Left renal cortex interstitium (tissue), 4 donors: ENCODE measurements at regions not wholly inside any gene's neighbourhood (a gene's known extent, or its start where the extent isn't known, plus 50 kb on each side); places are given as distances from the start of the nearest gene placed in this dataset.
"Not testable (repeated sequence)": the region's sequence is repeated elsewhere in the genome, so short reads cannot be mapped to it uniquely, and the experiment has no call there.

Experiments used
- DNase-seq, 4 donors: peaks; one replicate each; pipeline ENCODE4 v3.0.0-alpha.2; 2013; ENCODE audit warnings: low read depth in 4 of 4, low spot score in 2 of 4, missing footprints in 1 of 4

- not testable (repeated sequence) for DNase-seq
These were observed 221.9 kb downstream of the UTP18 start for GRCh38 chr17:51482248-51482647.

DNA sequence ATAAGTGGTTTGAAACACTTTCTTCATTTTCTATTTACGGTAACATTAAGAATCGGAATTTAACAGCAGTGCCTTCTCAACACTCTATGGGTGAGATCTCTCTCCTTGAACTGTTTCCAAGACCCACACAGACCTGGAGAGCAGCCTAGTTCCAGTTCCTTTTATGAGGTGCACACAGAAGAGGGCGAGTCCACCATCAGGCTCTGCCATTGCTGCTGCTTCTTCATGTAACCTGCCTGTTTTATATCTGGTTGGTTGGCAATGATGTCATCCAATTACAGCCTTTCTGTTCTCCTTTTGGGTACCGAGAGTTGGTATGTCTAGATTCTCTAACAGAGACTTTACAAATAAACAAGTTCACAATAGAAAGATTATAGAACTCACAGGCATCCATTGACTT, 225.7 kb downstream of the UTP18 start:
- DNase-seq, result no peak

DNA sequence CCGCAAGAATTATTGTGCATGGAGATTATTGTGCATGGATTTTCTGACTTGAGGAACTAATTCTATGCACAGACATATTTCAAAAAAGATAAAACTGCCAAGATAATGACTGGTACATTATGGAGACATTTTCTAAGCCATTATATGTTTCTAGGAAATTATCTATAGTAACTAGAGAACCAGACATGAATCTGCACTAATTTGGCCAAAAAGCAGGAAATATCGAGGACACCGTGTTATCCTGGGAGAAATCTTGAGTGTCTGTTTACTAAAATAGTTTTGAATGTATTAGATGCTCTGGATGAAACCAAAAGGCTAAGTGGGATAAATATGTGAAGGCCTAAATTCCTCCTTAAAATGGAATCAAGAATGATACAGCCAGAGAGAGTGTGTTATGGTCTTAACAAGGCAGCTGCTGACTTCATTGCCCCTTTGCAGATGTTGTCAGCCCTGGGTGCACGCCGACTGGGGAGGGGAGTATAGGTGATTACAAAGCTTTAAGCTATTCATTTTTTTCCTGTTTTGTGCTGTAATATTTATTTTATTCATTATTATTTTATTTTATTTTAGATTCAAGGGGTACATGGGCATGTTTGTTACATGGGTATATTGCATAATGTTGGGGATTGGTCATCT, 226.7 kb downstream of the UTP18 start:
- no peak for DNase-seq

DNA sequence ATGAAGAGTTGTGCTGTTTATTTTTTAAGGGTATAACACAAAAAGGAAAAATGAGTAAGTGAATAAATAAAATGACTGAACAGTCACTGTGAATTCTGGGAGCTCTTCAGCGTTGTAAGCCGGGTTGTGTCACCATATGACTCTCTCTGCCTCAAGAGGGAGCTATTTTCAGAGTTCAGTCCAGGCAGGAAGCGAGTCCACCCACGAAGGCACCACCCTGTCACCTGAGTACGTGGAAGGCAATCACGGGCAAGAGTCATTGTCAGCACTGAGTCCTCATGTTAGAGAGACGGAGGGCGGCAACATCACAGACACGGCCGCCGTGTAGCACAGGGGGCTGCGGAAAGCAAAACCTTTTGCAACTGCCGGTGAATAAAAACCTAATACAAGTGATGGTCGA, 227.6 kb downstream of the UTP18 start:
- no peak for DNase-seq

DNA sequence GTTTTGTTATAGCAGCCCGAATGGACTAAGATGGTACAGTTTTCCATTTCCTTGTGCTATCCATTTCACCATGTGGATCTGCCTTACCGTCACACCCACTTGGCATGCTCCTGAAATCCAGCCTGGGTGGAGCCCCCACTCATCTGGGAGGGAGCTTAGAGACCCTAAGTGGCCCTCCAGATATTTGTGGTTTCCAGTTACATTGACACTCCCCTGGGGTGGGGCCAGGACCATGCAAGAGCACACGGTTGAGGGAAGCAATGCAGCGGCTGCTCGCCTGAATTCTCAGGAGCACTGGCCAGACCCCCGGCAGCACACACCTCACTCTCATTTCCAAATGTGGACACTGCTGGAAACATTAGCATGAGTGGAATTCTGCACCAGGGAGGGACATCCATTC, 231.1 kb downstream of the UTP18 start:
- DNase-seq, result no peak

GRCh38 chr17:51493206-51493605, 232.9 kb downstream of the UTP18 start:
- no peak for DNase-seq

- DNase-seq, result no peak
These were observed 236.0 kb downstream of the UTP18 start for GRCh38 chr17:51496378-51496777.

DNA sequence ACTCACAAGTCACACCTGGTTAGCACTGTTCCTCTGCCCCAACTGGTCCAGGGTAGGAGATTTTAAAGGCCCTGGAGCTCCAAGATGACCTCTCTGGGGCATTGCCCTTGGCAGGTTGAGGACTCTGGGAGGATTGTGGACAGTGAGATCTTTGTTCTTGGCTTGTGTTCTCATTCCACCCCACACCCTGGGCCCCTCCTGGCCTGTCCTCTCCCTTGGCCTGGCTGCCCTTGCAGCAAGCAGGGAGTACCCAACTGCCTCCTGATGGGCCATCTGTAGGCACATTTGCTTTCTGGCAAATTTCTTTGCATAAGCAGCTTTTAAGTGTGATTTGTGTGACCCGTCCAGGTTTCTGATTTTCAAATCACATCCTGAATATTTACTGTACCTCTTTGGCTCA, 239.6 kb downstream of the UTP18 start:
- DNase-seq, result no peak

- no peak for DNase-seq
These were observed 240.1 kb downstream of the UTP18 start for GRCh38 chr17:51500454-51500853.

- DNase-seq, result no peak
These were observed 245.1 kb downstream of the UTP18 start for GRCh38 chr17:51505450-51505849.

DNA sequence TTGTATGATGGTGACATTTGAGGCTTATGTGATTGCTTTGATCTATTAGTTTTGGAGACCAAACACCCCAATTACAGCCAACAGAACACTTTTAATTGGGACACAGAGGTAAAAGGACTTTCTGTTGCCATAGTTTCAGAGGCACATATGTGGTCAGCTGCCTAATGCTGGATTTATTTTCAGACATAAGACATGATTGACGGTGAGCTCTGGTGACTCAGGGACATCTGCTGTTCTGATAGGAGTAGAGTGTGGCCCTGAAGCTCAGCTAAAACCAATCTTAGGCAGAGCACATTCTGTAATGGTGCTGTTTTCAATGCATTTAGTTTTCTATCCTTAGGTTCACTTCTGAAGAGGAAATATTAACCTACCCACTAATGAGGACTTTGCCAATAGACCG, 247.1 kb downstream of the UTP18 start:
- no peak for DNase-seq

DNA sequence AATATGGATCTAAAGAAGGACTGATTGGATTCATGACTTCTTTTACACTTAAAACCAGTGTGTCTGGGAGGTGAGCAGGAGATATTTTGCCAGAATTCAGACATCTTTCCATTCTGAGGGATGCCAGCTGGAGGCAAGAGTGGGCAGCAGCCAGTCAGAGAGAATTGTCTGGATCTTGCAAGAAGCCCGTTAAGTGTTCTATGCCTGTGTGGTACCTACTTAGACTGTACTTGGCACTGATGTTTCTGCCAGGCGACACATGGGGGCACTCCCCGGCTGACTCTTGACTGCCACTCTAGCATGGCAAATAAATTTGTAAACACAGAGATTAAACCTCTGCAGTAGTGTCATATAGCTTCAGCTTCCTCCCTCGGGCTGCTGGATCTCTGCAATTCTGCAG, 247.7 kb downstream of the UTP18 start:
- DNase-seq, result no peak

DNA sequence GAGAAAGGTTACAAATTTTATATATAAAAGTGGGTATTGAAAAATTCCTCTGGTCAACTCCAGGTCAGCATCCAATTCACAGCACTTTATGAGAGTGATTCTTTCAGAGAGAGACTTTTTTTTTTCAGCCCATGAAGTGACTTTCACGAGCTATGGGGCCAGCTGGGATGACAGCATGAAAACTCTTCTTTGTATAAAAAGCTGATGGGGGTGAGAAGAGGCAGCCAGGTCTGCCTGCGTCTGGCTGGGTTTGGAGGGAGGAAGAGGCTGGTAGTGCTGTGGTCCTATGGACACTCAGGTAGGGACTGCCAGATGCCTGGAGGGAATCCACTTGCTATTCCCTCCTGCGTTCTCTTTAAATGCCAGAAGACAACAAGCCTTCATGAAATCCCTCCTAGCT, 250.6 kb downstream of the UTP18 start:
- no peak for DNase-seq

GRCh38 chr17:51512220-51512907, 252.0 kb downstream of the UTP18 start:
- no peak for DNase-seq

DNA sequence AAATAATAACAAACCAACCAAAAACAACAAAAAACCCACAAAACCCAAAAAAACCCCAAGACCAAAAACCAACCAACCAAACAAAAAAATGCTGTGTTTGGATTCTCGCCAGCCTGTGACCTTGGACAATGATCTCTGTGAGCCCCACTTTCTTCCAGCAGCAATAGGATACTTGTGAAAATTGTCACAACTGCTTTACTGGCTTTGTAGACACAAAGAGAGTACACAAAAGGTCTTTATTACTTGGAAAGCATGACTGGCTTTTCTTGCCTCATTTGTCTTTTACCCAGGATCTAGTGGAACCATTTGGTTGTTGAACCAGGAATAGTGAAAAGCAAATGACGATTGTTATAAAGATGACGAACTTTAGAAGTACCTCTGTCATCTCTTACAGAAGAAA, 256.6 kb downstream of the UTP18 start:
- DNase-seq, result no peak

GRCh38 chr17:51524524-51524923, 264.2 kb downstream of the UTP18 start:
- no peak for DNase-seq

DNA sequence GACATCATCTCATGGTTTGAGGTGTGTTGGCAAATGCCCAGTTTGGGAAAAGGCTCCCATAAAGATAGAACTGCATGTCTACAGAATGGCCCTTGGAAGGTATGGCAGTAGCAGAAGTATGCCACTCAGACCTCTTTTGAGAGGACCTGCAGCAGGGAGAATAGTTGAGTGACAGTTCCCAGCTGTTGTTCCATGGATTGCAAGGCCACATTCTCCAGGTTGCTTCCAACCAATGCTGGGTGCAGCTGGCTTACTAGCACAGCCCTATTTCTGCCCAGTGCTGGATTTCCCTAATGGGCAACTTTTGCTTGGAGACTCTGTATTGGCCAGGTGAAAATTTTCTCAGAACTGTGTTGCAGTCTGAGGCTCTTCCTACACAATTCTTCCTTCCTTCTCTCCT, 266.2 kb downstream of the UTP18 start:
- no peak for DNase-seq

- no peak for DNase-seq
These were observed 267.1 kb downstream of the UTP18 start for GRCh38 chr17:51527225-51527982.

- DNase-seq, result no peak
These were observed 267.8 kb downstream of the UTP18 start for GRCh38 chr17:51528111-51528510.

DNA sequence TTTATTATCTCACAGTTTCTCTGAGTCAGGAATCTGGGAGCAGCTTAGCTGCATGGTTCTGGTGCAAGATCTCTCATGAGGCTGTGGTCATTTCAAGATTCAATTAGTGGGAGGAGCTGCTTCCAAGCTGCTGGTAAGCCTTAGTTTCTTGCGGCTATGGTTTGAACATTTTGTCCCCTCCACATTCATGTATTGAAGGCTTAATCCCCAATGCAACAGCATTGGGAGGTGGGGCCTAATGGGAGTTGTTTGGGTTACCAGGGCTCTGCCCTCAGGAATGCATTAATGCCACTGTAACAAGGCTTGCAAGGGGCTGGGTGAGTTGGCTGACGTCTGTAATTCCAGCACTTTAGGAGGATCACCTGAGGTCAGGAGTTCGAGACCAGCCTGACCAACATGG, 272.9 kb downstream of the UTP18 start:
- no peak for DNase-seq

GRCh38 chr17:51533821-51534220, 273.5 kb downstream of the UTP18 start:
- no peak for DNase-seq

GRCh38 chr17:51536627-51537026, 276.3 kb downstream of the UTP18 start:
- no peak for DNase-seq
